ENCODE measurements at regions not wholly inside any gene's neighbourhood (a gene's known extent, or its start where the extent isn't known, plus 50 kb on each side); places are given as distances from the start of the nearest gene placed in this dataset.
"Not testable (repeated sequence)": the region's sequence is repeated elsewhere in the genome, so short reads cannot be mapped to it uniquely, and the experiment has no call there.

- DNase-seq: not testable (repeated sequence)
Observed at GRCh38 chr17:34039759-34040555, 215.1 kb upstream of the CCL2 start.

GRCh38 chr17:34045990-34046389 is 209.1 kb upstream of the CCL2 start:
- DNase-seq: no peak

- no peak for DNase-seq
Observed at GRCh38 chr17:34051046-34051445, 204.0 kb upstream of the CCL2 start.

- no peak for DNase-seq
Observed at GRCh38 chr17:34054495-34054894, 200.6 kb upstream of the CCL2 start.

- DNase-seq: no peak
Observed at GRCh38 chr17:34055606-34056005, 199.5 kb upstream of the CCL2 start.

GRCh38 chr17:34059423-34060220 is 195.5 kb upstream of the CCL2 start:
- no peak for DNase-seq

GRCh38 chr17:34066528-34066927 is 188.6 kb upstream of the CCL2 start:
- DNase-seq: no peak

- DNase-seq: no peak
Observed at GRCh38 chr17:34067011-34067410, 188.1 kb upstream of the CCL2 start.

- no peak for DNase-seq
Observed at GRCh38 chr17:34068571-34068970, 186.5 kb upstream of the CCL2 start.

GRCh38 chr17:34070712-34071111 is 184.4 kb upstream of the CCL2 start:
- no peak for DNase-seq

- DNase-seq: no peak
Observed at GRCh38 chr17:34071886-34072420, 183.1 kb upstream of the CCL2 start.

- DNase-seq: no peak
Observed at GRCh38 chr17:34075076-34075475, 180.0 kb upstream of the CCL2 start.

GRCh38 chr17:34076743-34077631 is 178.1 kb upstream of the CCL2 start:
- no peak for DNase-seq

GRCh38 chr17:34081269-34081668 is 173.8 kb upstream of the CCL2 start:
- no peak for DNase-seq

- no peak for DNase-seq
Observed at GRCh38 chr17:34082404-34082803, 172.7 kb upstream of the CCL2 start.

- DNase-seq: not testable (repeated sequence)
Observed at GRCh38 chr17:34089042-34089441, 166.0 kb upstream of the CCL2 start.

GRCh38 chr17:34090593-34090992 is 164.5 kb upstream of the CCL2 start:
- DNase-seq: no peak

- no peak for DNase-seq
Observed at GRCh38 chr17:34091975-34092374, 163.1 kb upstream of the CCL2 start.

- DNase-seq: no peak
Observed at GRCh38 chr17:34095106-34095505, 160.0 kb upstream of the CCL2 start.

- no peak for DNase-seq
Observed at GRCh38 chr17:34098699-34099098, 156.4 kb upstream of the CCL2 start.

- DNase-seq: no peak
Observed at GRCh38 chr17:34099859-34100515, 155.1 kb upstream of the CCL2 start.

- DNase-seq: no peak
Observed at GRCh38 chr17:34107019-34107418, 148.1 kb upstream of the CCL2 start.
